HepG2 (cell line): ENCODE measurements at regions not wholly inside any gene's neighbourhood (a gene's known extent, or its start where the extent isn't known, plus 50 kb on each side); places are given as distances from the start of the nearest gene placed in this dataset.

ENCODE experiments used
- ATAC-seq: fragments of 200-7000 bp; cut with Tn5 transposase; 3 replicates; pipeline ENCODE4 v1.9.1; 2020; ENCODE audit warnings: mild to moderate bottlenecking, moderate library complexity
- BruUV-seq: library from RNA; stranded (reverse); fragments of 400-500 nt; replicated peaks from 2 replicates; lab custom pipeline; 2021; lab: Mats Ljungman, UMichigan
- CTCF ChIA-PET: fragments of 300-600 bp; formaldehyde crosslinking; extraction: SDS; loops from one replicate; lab custom pipeline; 2021; ENCODE audit warnings: low total read pairs, inconsistent platforms, low intra/inter-chr PET ratio; lab: Yijun Ruan, JAX
- POLR2A ChIA-PET: fragments of 350-600 bp; sonication (Branson Sonifier 250); formaldehyde crosslinking; loops from one replicate; lab custom pipeline; 2020; ENCODE audit warnings: antibody characterized with exemption, inconsistent platforms; lab: Yijun Ruan, JAX
- DNase-seq: peaks from one replicate; pipeline ENCODE4 v3.0.0-alpha.2; 2015; ENCODE audit warnings: low spot score
- FAIRE-seq: peaks from 3 replicates; lab custom pipeline; 2011; peaks lifted over from hg19 to GRCh38; lab: Jason Lieb, UNC
- H2AFZ ChIP-seq: one replicate; pipeline ENCODE4 v1.6.1; 2011; ENCODE audit warnings: low read length, inconsistent platforms
- H3K27ac ChIP-seq: fragments of 300-600 bp; 3 replicates; pipeline ENCODE4 v1.8.0; 2011; ENCODE audit warnings: mixed run types, mild to moderate bottlenecking, mixed read lengths, low read length, inconsistent platforms; ENCODE audit not compliant: insufficient read depth; ENCODE audit errors: extremely low read length
- H3K27me3 ChIP-seq, 2 experiments: fragments of 200-600 bp in 1 of 2; 2 replicates in 1 of 2; 3 replicates in 1 of 2; pipeline versions ENCODE4 v1.6.0 to v1.8.0; 2011; ENCODE audit warnings: low read length in 2 of 2, mild to moderate bottlenecking in 2 of 2, moderate library complexity in 2 of 2, inconsistent platforms in 1 of 2; ENCODE audit not compliant: insufficient read depth in 2 of 2, control insufficient read depth in 1 of 2
- H3K36me3 ChIP-seq, 2 experiments: fragments of 200-600 bp in 1 of 2; replicated peaks in 1 of 2; 2 replicates in 1 of 2; 3 replicates in 1 of 2; pipeline versions ENCODE4 v1.5.1 to v1.8.0; 2011; ENCODE audit warnings: low read length in 2 of 2, inconsistent platforms in 1 of 2; ENCODE audit not compliant: insufficient read depth in 2 of 2, control insufficient read depth in 1 of 2
- H3K4me1 ChIP-seq: 2 replicates; pipeline ENCODE4 v1.5.1; 2012; ENCODE audit warnings: low read length, inconsistent platforms; ENCODE audit not compliant: insufficient read depth
- H3K4me2 ChIP-seq: 2 replicates; pipeline ENCODE4 v1.6.0; 2011; ENCODE audit warnings: low read depth, low read length, inconsistent platforms
- H3K4me3 ChIP-seq, 3 experiments: fragments of 200-600 bp in 1 of 3; sonication (generic), shearing (Covaris generic) in 1 of 3; replicated peaks in 1 of 3; 2 replicates each; pipeline ENCODE4 v1.5.1; 2011 to 2016; ENCODE audit warnings: low read length in 3 of 3, inconsistent platforms in 2 of 3, low read depth in 2 of 3, mild to moderate bottlenecking in 2 of 3, control low read depth in 1 of 3, mixed read lengths in 1 of 3; ENCODE audit not compliant: insufficient read depth in 1 of 3
- H3K79me2 ChIP-seq: one replicate; pipeline ENCODE4 v1.6.1; 2011; ENCODE audit warnings: low read length, inconsistent platforms; ENCODE audit not compliant: insufficient read depth
- H3K9ac ChIP-seq: 2 replicates; pipeline ENCODE4 v1.6.0; 2011; ENCODE audit warnings: mild to moderate bottlenecking, low read depth, low read length, inconsistent platforms; ENCODE audit not compliant: insufficient read depth
- H3K9me3 ChIP-seq: 2 replicates; pipeline ENCODE4 v1.5.1; 2012; ENCODE audit warnings: mild to moderate bottlenecking, low read length
- H4K20me1 ChIP-seq: 2 replicates; pipeline ENCODE4 v1.6.0; 2011; ENCODE audit warnings: inconsistent platforms, mild to moderate bottlenecking, low read length, moderate library complexity; ENCODE audit not compliant: insufficient read depth
- EHMT2 ChIP-seq: fragments of 200-600 bp; sonication (generic); IDR thresholded peaks from 2 replicates; pipeline ENCODE4 v1.7.0; 2017; ENCODE audit warnings: antibody characterized with exemption, low read depth, low read length, borderline replicate concordance
- JUN ChIP-seq: sonication (generic); formaldehyde crosslinking; IDR thresholded peaks from 2 replicates; pipeline ENCODE4 v1.4.0; 2020; ENCODE audit warnings: mild to moderate bottlenecking, missing genetic modification reagents
- KLF11 ChIP-seq: IDR thresholded peaks from 2 replicates; pipeline ENCODE4 v1.6.1; 2016; ENCODE audit warnings: missing compliant biosample characterization
- NFE2L1 ChIP-seq: sonication (generic); formaldehyde crosslinking; IDR thresholded peaks from 2 replicates; pipeline ENCODE4 v1.4.0; 2020; ENCODE audit warnings: missing genetic modification reagents, mild to moderate bottlenecking, borderline replicate concordance
- PPARG ChIP-seq: conservative IDR thresholded peaks from 2 replicates; pipeline ENCODE4 v1.6.1; 2016; ENCODE audit warnings: missing biosample characterization, missing genetic modification reagents
- TOPORS ChIP-seq: sonication (generic); formaldehyde crosslinking; IDR thresholded peaks from 2 replicates; pipeline ENCODE4 v1.8.0; 2023; ENCODE audit warnings: mild to moderate bottlenecking, missing genetic modification reagents
- ZNF12 ChIP-seq: sonication (generic); formaldehyde crosslinking; IDR thresholded peaks from 2 replicates; pipeline ENCODE4 v1.5.0; 2020; ENCODE audit warnings: missing genetic modification reagents
- ZNF546 ChIP-seq: sonication (generic); formaldehyde crosslinking; conservative IDR thresholded peaks from 2 replicates; pipeline ENCODE4 v1.8.1; 2023; ENCODE audit warnings: mild to moderate bottlenecking, missing genetic modification reagents
- ZNF570 ChIP-seq: sonication (generic); formaldehyde crosslinking; IDR thresholded peaks from 2 replicates; pipeline ENCODE4 v1.4.0; 2020; ENCODE audit warnings: mild to moderate bottlenecking, missing genetic modification reagents, borderline replicate concordance
- ZNF883 ChIP-seq: sonication (generic); formaldehyde crosslinking; IDR thresholded peaks from 2 replicates; pipeline ENCODE4 v1.5.1; 2020; ENCODE audit warnings: mild to moderate bottlenecking, missing genetic modification reagents; ENCODE audit errors: not compliant biosample characterization
- ZSCAN20 ChIP-seq: sonication (generic); formaldehyde crosslinking; IDR thresholded peaks from 2 replicates; pipeline ENCODE4 v1.4.0; 2020; ENCODE audit warnings: missing genetic modification reagents, mild to moderate bottlenecking, borderline replicate concordance
- WGBS: methylation state at CpG from one replicate; pipeline ENCODE4 v1.1.6; 2017; ENCODE audit warnings: low lambda C conversion rate; 5-methylcytosine and 5-hydroxymethylcytosine counted together
- in situ Hi-C: cut with HindIII; loops from 2 replicates; pipeline ENCODE4 v1.10.0; 2017; ENCODE audit warnings: low pct_unique_long_range_greater_than_20kb; ENCODE audit not compliant: extremely low pct_ligation_motif_present
- intact Hi-C: fragments of 100-400 bp; cut with micrococcal nuclease; formaldehyde crosslinking; loops from one replicate; pipeline ENCODE4 v1.10.0; 2022; ENCODE audit not compliant: unreplicated experiment
- TF ChIP-seq, protein P1 (sequence below): sonication (generic); formaldehyde crosslinking; IDR thresholded peaks from 2 replicates; pipeline ENCODE4 v1.9.0; 2021; ENCODE audit warnings: missing genetic modification reagents, borderline replicate concordance
- TF ChIP-seq, protein P2 (sequence below): sonication (generic); formaldehyde crosslinking; IDR thresholded peaks from 2 replicates; pipeline ENCODE4 v1.4.0; 2020; ENCODE audit warnings: mild to moderate bottlenecking, missing genetic modification reagents
- TF ChIP-seq, protein P3 (sequence below): fragments of 450-650 bp; IDR thresholded peaks from 2 replicates; pipeline ENCODE4 v1.6.1; 2017; ENCODE audit warnings: mild to moderate bottlenecking

DNA sequence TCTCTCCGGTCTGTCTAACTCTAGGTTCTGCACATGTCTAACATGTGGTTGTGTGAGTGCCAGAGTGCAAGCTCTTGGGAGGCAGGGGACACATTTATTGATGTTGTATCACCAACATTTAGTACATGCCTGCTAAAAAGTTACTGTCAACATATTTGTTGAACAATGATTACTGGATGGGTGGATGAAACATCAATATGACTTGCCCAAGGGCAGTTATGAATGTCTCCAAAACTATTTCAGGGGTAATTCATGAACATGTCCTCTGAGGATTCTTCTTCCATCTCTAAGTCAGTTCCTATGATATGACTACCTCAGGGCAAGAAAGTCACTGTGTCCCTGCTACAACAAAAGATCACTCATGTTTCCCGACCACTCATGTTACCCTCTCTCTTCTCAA, 91.3 kb upstream of the STEAP1B start (continued):
- TF ChIP-seq EHMT2 = no peak
- TF ChIP-seq, all 625 proteins: peak for 0

DNA sequence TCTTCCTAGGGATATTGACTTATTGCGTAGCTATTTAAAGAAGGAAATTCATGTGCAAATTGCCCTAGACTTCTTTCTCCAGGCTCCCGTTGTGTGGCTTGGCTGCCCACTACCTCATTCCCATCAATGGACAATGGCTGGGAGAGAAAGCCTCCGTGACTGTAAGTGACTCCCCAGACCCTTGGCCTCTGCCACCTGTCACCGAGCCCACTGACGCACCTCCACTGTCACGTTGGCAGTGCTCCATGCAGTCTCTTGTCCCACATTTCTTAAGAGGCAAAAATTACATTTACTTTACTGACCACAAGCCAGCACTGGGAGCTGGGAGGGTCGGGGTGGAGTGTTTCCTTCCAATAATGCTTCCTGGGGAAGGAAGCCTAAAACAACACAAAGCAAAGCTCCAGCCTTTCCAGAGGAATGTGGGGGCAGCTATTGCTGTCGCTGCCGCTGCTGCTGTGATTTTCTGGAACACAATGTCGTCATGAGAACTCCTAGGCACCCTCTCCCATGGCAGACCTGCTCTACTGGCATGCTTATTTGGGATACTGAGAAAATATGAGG, 89.7 kb upstream of the STEAP1B start:
- Histone ChIP-seq H3K4me1 (0 out of 2 replicates have a peak, but pooled peaks cover 5% of the 10 kb centered on the region), H3K9me3 (no peaks in the 10 kb centered on the region), H4K20me1 (no peaks in the 10 kb centered on the region), H3K4me3 (no peak overlapping the region), H3K27me3 (no peaks in the 10 kb centered on the region), H3K79me2 (no peaks in the 10 kb centered on the region), H3K9ac (no peak overlapping the region), H3K36me3 (no peaks in the 10 kb centered on the region), H3K27ac (no peak overlapping the region), H3K4me2 (no peak overlapping the region), H2AFZ (no peak overlapping the region)
- no TSS peak for BruUV-seq
- FAIRE-seq = no peak
- CTCF ChIA-PET = no interaction called here
- intact Hi-C loops = no loop called here
- in situ Hi-C loops = no loop called here
- DNase-seq = no peak
- WGBS = 23% methylated on average over 9 of the region's 10 CpGs
- ATAC-seq = no peak
- POLR2A ChIA-PET = no interaction called here
- no peak for TF ChIP-seq ZNF570
- TF ChIP-seq JUN (CRISPR knock-in tag) = no peak
- no peak for TF ChIP-seq ZNF12
- no peak for TF ChIP-seq ZNF546 (CRISPR knock-in tag)
- TF ChIP-seq, protein P1, sequence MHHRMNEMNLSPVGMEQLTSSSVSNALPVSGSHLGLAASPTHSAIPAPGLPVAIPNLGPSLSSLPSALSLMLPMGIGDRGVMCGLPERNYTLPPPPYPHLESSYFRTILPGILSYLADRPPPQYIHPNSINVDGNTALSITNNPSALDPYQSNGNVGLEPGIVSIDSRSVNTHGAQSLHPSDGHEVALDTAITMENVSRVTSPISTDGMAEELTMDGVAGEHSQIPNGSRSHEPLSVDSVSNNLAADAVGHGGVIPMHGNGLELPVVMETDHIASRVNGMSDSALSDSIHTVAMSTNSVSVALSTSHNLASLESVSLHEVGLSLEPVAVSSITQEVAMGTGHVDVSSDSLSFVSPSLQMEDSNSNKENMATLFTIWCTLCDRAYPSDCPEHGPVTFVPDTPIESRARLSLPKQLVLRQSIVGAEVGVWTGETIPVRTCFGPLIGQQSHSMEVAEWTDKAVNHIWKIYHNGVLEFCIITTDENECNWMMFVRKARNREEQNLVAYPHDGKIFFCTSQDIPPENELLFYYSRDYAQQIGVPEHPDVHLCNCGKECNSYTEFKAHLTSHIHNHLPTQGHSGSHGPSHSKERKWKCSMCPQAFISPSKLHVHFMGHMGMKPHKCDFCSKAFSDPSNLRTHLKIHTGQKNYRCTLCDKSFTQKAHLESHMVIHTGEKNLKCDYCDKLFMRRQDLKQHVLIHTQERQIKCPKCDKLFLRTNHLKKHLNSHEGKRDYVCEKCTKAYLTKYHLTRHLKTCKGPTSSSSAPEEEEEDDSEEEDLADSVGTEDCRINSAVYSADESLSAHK = no peak
- TF ChIP-seq PPARG (CRISPR knock-in tag) = no peak
- TF ChIP-seq KLF11 (CRISPR knock-in tag) = no peak
- TF ChIP-seq, protein P2, sequence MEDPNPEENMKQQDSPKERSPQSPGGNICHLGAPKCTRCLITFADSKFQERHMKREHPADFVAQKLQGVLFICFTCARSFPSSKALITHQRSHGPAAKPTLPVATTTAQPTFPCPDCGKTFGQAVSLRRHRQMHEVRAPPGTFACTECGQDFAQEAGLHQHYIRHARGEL (CRISPR knock-in tag) = no peak
- TF ChIP-seq ZSCAN20 (CRISPR knock-in tag) = no peak
- TF ChIP-seq NFE2L1 (CRISPR knock-in tag) = no peak
- no peak for TF ChIP-seq TOPORS (CRISPR knock-in tag)
- TF ChIP-seq, protein P3, sequence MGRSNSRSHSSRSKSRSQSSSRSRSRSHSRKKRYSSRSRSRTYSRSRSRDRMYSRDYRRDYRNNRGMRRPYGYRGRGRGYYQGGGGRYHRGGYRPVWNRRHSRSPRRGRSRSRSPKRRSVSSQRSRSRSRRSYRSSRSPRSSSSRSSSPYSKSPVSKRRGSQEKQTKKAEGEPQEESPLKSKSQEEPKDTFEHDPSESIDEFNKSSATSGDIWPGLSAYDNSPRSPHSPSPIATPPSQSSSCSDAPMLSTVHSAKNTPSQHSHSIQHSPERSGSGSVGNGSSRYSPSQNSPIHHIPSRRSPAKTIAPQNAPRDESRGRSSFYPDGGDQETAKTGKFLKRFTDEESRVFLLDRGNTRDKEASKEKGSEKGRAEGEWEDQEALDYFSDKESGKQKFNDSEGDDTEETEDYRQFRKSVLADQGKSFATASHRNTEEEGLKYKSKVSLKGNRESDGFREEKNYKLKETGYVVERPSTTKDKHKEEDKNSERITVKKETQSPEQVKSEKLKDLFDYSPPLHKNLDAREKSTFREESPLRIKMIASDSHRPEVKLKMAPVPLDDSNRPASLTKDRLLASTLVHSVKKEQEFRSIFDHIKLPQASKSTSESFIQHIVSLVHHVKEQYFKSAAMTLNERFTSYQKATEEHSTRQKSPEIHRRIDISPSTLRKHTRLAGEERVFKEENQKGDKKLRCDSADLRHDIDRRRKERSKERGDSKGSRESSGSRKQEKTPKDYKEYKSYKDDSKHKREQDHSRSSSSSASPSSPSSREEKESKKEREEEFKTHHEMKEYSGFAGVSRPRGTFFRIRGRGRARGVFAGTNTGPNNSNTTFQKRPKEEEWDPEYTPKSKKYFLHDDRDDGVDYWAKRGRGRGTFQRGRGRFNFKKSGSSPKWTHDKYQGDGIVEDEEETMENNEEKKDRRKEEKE = no peak
- no peak for TF ChIP-seq ZNF883 (CRISPR knock-in tag)
